Heart left ventricle (tissue), 16 donors: ENCODE measurements at regions not wholly inside any gene's neighbourhood (a gene's known extent, or its start where the extent isn't known, plus 50 kb on each side); places are given as distances from the start of the nearest gene placed in this dataset.

Experiments used
- ATAC-seq, 4 donors: fragments of 200-7000 bp; cut with Tn5 transposase; one replicate each; pipeline ENCODE4 v1.9.1; 2020 to 2022; ENCODE audit warnings: moderate library complexity in 4 of 4, mild to moderate bottlenecking in 3 of 4, moderate number of reproducible peaks in 1 of 4
- DNase-seq, 5 donors: peaks; one replicate each; pipeline ENCODE4 v3.0.0-alpha.2; 2020
- H3K27ac ChIP-seq, 12 donors: fragments of 200-600 bp; sonication (generic) in 4 of 12; one replicate each; pipeline versions ENCODE4 v1.5.0 to v1.8.0; 2016 to 2022; ENCODE audit warnings: mild to moderate bottlenecking in 2 of 12
- H3K27me3 ChIP-seq, 9 donors: fragments of 200-600 bp; sonication (generic) in 2 of 9; one replicate each; pipeline versions ENCODE4 v1.5.1 to v1.8.0; 2016 to 2022; ENCODE audit warnings: mild to moderate bottlenecking in 3 of 9
- H3K36me3 ChIP-seq, 9 donors: fragments of 200-600 bp; sonication (generic) in 2 of 9; one replicate each; pipeline versions ENCODE4 v1.5.0 to v1.8.0; 2018 to 2022; ENCODE audit warnings: mild to moderate bottlenecking in 2 of 9
- H3K4me1 ChIP-seq, 12 donors: fragments of 200-600 bp; sonication (generic) in 4 of 12; one replicate each; pipeline versions ENCODE4 v1.5.0 to v1.8.0; 2016 to 2022; ENCODE audit warnings: mild to moderate bottlenecking in 3 of 12
- H3K4me3 ChIP-seq, 12 donors: fragments of 200-600 bp; sonication (generic) in 4 of 12; one replicate each; pipeline versions ENCODE4 v1.5.0 to v1.8.0; 2017 to 2022; ENCODE audit warnings: mild to moderate bottlenecking in 9 of 12, moderate library complexity in 4 of 12
- H3K9me3 ChIP-seq, 12 donors: fragments of 200-600 bp; sonication (generic) in 4 of 12; one replicate each; pipeline versions ENCODE4 v1.5.0 to v1.8.0; 2016 to 2022; ENCODE audit warnings: mild to moderate bottlenecking in 1 of 12
- CTCF ChIP-seq, 12 donors: fragments of 200-600 bp; sonication (generic) in 4 of 12; IDR thresholded peaks; one replicate each; pipeline versions ENCODE4 v1.5.0 to v1.8.0; 2018 to 2022; ENCODE audit warnings: antibody characterized with exemption in 12 of 12, mild to moderate bottlenecking in 5 of 12
- POLR2A ChIP-seq, 2 donors: fragments of 450-650 bp; IDR thresholded peaks; one replicate each; pipeline ENCODE4 v1.6.1; 2017; ENCODE audit warnings: antibody characterized with exemption in 2 of 2, mild to moderate bottlenecking in 2 of 2, moderate library complexity in 2 of 2
- whole genome bisulfite sequencing, 4 donors: extraction: QIAGEN DNeasy Blood & Tissue Kit in 2 of 4; methylation state at CpG; one replicate each; pipeline versions ENCODE4 v1.1.5 to v1.1.7; 2013 to 2018; 5-methylcytosine and 5-hydroxymethylcytosine counted together
- intact Hi-C, 10 donors: fragments of 100-400 bp; cut with DNase I; formaldehyde crosslinking; loops; one replicate each; pipeline versions ENCODE4 v1.11.1 to v1.14.2; 2022
- donor health status: ischemic (EF 13 %, LVEDD 7.1; RV severe dilation, severe dysfunction).
- donor health status: healthy with polysubstance abuse.
- donor health status: DM: no; HTN: yes; CAD: no.
- donor health status: DM: no; HTN: no; CAD: no.
- donor health status: ischemic (EF 25% LVEDD 6.9; RV normal size, moderate dysfunction).
- donor health status: ischemic (EF 25% LVEDD 5.7; RV mildly dilated, moderate dysfunction).
- donor health status: healthy.
- donor health status: DM: yes; HTN: yes; CAD: no.
- donor health status: ischemic (EF 35%, LVEDD 5.7; RV mildly dilated, moderate dysfunction).
- donor health status: nonischemic (EF 11% LVEDD 7.7; RV severe dilation, severe dysfunction).
- donor health status: DM: yes; HTN: yes; CAD: no.
- donor health status: PGD.
- donor health status: ischemic (EF 29% LVEDD 5.4; RV normal size, mild dysfunction).
- donor health status: nonischemic (EF 23%, LVEDD 6.1; RV moderate dilation, normal function).

- Histone ChIP-seq H3K4me3 (no peak overlapping the region), H3K4me1 (no peaks in the 10 kb centered on the region), H3K27me3 (no peaks in the 10 kb centered on the region), H3K36me3 (no peaks in the 10 kb centered on the region), H3K27ac (no peak overlapping the region), H3K9me3 (peaks cover 0 to 16% (median 3%) of the 10 kb centered on the region in 12 donors)
- no peak for ATAC-seq
- intact Hi-C loops = no loop called here
- TF ChIP-seq CTCF (IDR thresholded peaks at IDR 0.05) (no peak), POLR2A (IDR thresholded peaks at IDR 0.05) (no peak)
- no peak for DNase-seq
- 83 to 90% (median 86%) methylated on average over 5 of the region's 5 CpGs for WGBS, 4 donors
Measured at GRCh38 chr16:52634528-52634927, 87.6 kb upstream of the TOX3 start.

GRCh38 chr16:52634104-52634503 lies 87.2 kb upstream of the TOX3 start:
- DNase-seq (no peak), ATAC-seq (no peak)
- 36 to 68% (median 57%) methylated on average over 3 of the region's 3 CpGs for WGBS, 4 donors
- H3K9me3 ChIP-seq = peaks cover 0 to 16% (median 3%) of the 10 kb centered on the region in 12 donors
- no peaks in the 10 kb centered on the region for H3K4me1 ChIP-seq
- no peaks in the 10 kb centered on the region for H3K36me3 ChIP-seq
- H3K4me3 ChIP-seq = no peak overlapping the region
- no peak overlapping the region for H3K27ac ChIP-seq
- TF ChIP-seq CTCF (IDR thresholded peaks at IDR 0.05) = no peak
- no peak for TF ChIP-seq POLR2A (IDR thresholded peaks at IDR 0.05)
- intact Hi-C loops = no loop called here
- no peaks in the 10 kb centered on the region for H3K27me3 ChIP-seq

GRCh38 chr16:52633230-52633629 lies 86.3 kb upstream of the TOX3 start:
- TF ChIP-seq POLR2A (IDR thresholded peaks at IDR 0.05) (no peak), CTCF (IDR thresholded peaks at IDR 0.05) (no peak)

GRCh38 chr16:52631711-52632110 lies 84.8 kb upstream of the TOX3 start:
- H3K27ac ChIP-seq = no peak overlapping the region
- DNase-seq (no peak), ATAC-seq (no peak)
- H3K9me3 ChIP-seq = peaks cover 0 to 16% (median 3%) of the 10 kb centered on the region in 12 donors
- intact Hi-C loops = no loop called here
- H3K4me3 ChIP-seq = no peak overlapping the region
- no peaks in the 10 kb centered on the region for H3K4me1 ChIP-seq
- no peaks in the 10 kb centered on the region for H3K36me3 ChIP-seq
- H3K27me3 ChIP-seq = no peaks in the 10 kb centered on the region
- TF ChIP-seq POLR2A (IDR thresholded peaks at IDR 0.05) = no peak
- no peak for TF ChIP-seq CTCF (IDR thresholded peaks at IDR 0.05)
- 78 to 96% (median 89%) methylated on average over 2 of the region's 2 CpGs for WGBS, 4 donors

More at GRCh38 chr16:52633230-52633629, 86.3 kb upstream of the TOX3 start:
- DNase-seq = no peak
- Histone ChIP-seq H3K9me3 (peaks cover 0 to 16% (median 3%) of the 10 kb centered on the region in 12 donors), H3K4me1 (no peaks in the 10 kb centered on the region), H3K27me3 (no peaks in the 10 kb centered on the region), H3K36me3 (no peaks in the 10 kb centered on the region), H3K27ac (no peak overlapping the region), H3K4me3 (no peak overlapping the region)
- no peak for ATAC-seq
- intact Hi-C loops = no loop called here
- WGBS, 4 donors = 86 to 89% (median 87%) methylated on average over 6 of the region's 6 CpGs
